ENCODE measurements at regions not wholly inside any gene's neighbourhood (a gene's known extent, or its start where the extent isn't known, plus 50 kb on each side); places are given as distances from the start of the nearest gene placed in this dataset.

DNA sequence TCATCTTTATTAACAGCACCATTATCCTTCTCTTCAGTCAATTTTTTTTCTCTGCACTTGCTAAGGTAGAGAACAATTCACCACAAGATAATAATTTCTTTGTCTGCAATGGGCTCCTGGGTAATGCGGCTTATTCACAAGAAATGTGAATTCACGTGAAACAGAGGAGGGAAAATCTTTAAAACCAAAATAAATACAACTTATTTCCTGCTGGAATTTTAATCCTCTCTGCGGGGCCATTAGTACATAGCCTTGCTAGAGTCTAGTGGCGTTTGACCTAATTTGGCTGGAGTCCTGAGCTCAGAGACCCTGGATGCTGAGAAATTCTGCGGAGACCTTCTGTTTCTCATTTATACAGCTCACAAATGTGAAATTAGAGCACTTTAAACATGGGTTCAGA is 319.3 kb upstream of the MMADHC start:
- DNase-seq (ENCODE audit: low read depth in 2 of 2) = no peak
- no peak overlapping the region for H3K4me2 ChIP-seq (ENCODE audit: extremely low read depth, insufficient read depth, low read length)
- peaks cover 3% of the 10 kb centered on the region for H3K4me1 ChIP-seq (ENCODE audit: control insufficient read depth, extremely low read depth, insufficient read depth, low read length)
- H3K27me3 ChIP-seq (ENCODE audit: control insufficient read depth, insufficient read depth, low read length) = no peaks in the 10 kb centered on the region
- no peak for TF ChIP-seq EZH2 (IDR thresholded peaks at IDR 0.05; ENCODE audit: low read length, missing control alignments)
- TF ChIP-seq, protein P1, sequence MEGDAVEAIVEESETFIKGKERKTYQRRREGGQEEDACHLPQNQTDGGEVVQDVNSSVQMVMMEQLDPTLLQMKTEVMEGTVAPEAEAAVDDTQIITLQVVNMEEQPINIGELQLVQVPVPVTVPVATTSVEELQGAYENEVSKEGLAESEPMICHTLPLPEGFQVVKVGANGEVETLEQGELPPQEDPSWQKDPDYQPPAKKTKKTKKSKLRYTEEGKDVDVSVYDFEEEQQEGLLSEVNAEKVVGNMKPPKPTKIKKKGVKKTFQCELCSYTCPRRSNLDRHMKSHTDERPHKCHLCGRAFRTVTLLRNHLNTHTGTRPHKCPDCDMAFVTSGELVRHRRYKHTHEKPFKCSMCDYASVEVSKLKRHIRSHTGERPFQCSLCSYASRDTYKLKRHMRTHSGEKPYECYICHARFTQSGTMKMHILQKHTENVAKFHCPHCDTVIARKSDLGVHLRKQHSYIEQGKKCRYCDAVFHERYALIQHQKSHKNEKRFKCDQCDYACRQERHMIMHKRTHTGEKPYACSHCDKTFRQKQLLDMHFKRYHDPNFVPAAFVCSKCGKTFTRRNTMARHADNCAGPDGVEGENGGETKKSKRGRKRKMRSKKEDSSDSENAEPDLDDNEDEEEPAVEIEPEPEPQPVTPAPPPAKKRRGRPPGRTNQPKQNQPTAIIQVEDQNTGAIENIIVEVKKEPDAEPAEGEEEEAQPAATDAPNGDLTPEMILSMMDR (conservative IDR thresholded peaks at IDR 0.05 in 1 of 2, IDR thresholded peaks at IDR 0.05 in 1 of 2; ENCODE audit: low read depth in 1 of 2, low read length in 2 of 2) = no peak
- H3K27ac ChIP-seq (ENCODE audit: insufficient read depth, low read length) = no peak overlapping the region
- no peak overlapping the region for H3K4me3 ChIP-seq (replicated peaks in 1 of 4; ENCODE audit: control extremely low read depth in 1 of 4, insufficient read depth in 1 of 4, low read depth in 3 of 4, low read length in 4 of 4)
- H3K9ac ChIP-seq (ENCODE audit: insufficient read depth, low read length) = no peak overlapping the region
- no peaks in the 10 kb centered on the region for H3K9me3 ChIP-seq (ENCODE audit: control insufficient read depth, insufficient read depth, low read depth, low read length)
- H4K20me1 ChIP-seq (ENCODE audit: control insufficient read depth, extremely low read depth, insufficient read depth, low read length) = no peaks in the 10 kb centered on the region
- H2AFZ ChIP-seq (ENCODE audit: low read length) = no peak overlapping the region
- H3K36me3 ChIP-seq (ENCODE audit: control insufficient read depth, insufficient read depth, low read length) = no peaks in the 10 kb centered on the region
- H3K79me2 ChIP-seq (ENCODE audit: control insufficient read depth, insufficient read depth, low read length) = no peaks in the 10 kb centered on the region

DNA sequence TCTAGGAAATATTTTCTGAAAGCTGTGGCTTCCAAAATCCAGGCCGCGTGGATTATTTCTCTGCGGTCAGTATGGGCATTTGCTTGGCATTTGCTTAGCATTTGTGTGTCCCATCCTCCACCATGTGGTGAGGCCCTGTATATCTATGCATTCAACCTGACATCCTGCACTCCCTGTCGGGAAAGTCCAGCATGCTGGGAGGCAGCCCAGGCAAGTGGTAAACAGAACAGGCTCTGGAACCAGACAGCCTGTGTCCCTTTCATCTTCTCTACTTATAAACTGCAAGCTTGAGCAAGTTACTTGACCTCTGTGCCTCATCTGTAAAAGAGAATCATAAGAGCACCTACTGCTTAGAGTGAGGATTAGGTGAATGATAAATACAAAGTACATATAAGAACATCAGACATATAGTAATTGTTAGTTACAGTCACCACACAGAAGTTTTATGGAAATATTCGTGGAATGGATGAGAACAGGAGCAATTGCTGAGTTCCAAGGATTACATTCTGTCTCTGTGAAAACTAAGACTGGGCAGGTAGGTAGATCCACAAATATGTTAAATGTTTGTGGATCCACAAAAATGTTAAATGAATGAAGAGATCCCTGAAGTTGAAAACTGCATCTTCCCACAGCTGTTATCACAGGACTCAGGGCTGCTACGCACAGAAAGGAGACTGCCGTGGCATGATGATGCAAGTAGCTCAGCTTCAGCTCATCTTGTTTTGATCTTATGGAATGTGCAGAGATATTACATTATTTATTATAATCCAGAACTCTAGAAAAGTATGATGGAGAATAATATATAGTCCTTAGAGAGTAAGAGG is 317.0 kb upstream of the MMADHC start:
- TF ChIP-seq EZH2 (IDR thresholded peaks at IDR 0.05; ENCODE audit: low read length, missing control alignments) = no peak
- TF ChIP-seq, protein P1 (conservative IDR thresholded peaks at IDR 0.05 in 1 of 2, IDR thresholded peaks at IDR 0.05 in 1 of 2; ENCODE audit: low read depth in 1 of 2, low read length in 2 of 2) = no peak

DNA sequence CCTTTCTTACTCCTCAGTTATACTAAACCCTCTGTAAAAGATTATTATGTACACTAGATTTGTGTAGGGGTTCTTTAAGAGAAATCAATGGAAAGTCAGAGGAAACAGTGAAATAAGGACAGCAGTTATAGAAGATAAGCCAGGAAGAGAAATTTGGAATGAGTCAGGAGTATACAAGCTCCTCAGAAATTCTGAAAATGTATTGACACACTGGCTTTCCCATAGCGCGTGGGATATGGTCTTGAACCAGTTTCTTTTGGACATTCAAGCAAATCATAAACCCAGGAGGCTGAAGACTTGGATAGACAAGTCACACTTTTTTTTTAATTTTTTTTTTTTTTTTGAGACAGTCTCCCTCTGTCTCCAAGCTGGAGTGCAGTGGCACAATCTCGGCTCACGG is 316.1 kb upstream of the MMADHC start:
- peak in 1 of 2 donors; percentile 45 for DNase-seq (ENCODE audit: low read depth in 2 of 2)
- TF ChIP-seq EZH2 (IDR thresholded peaks at IDR 0.05; ENCODE audit: low read length, missing control alignments) = no peak
- TF ChIP-seq, protein P1 (conservative IDR thresholded peaks at IDR 0.05 in 1 of 2, IDR thresholded peaks at IDR 0.05 in 1 of 2; ENCODE audit: low read depth in 1 of 2, low read length in 2 of 2) = no peak
- Histone ChIP-seq H3K27ac (ENCODE audit: insufficient read depth, low read length) (no peak overlapping the region), H3K9ac (ENCODE audit: insufficient read depth, low read length) (no peak overlapping the region), H3K9me3 (ENCODE audit: control insufficient read depth, insufficient read depth, low read depth, low read length) (no peaks in the 10 kb centered on the region), H3K27me3 (ENCODE audit: control insufficient read depth, insufficient read depth, low read length) (no peaks in the 10 kb centered on the region), H3K4me2 (ENCODE audit: extremely low read depth, insufficient read depth, low read length) (no peak overlapping the region), H2AFZ (ENCODE audit: low read length) (no peak overlapping the region), H3K4me3 (replicated peaks in 1 of 4; ENCODE audit: control extremely low read depth in 1 of 4, insufficient read depth in 1 of 4, low read depth in 3 of 4, low read length in 4 of 4) (no peak overlapping the region), H3K36me3 (ENCODE audit: control insufficient read depth, insufficient read depth, low read length) (no peaks in the 10 kb centered on the region), H3K79me2 (ENCODE audit: control insufficient read depth, insufficient read depth, low read length) (no peaks in the 10 kb centered on the region), H3K4me1 (ENCODE audit: control insufficient read depth, extremely low read depth, insufficient read depth, low read length) (no peaks in the 10 kb centered on the region), H4K20me1 (ENCODE audit: control insufficient read depth, extremely low read depth, insufficient read depth, low read length) (no peaks in the 10 kb centered on the region)

More for the DNA sequence above, 317.0 kb upstream of the MMADHC start:
- H3K79me2 ChIP-seq (ENCODE audit: control insufficient read depth, insufficient read depth, low read length) = no peaks in the 10 kb centered on the region
- H2AFZ ChIP-seq (ENCODE audit: low read length) = no peak overlapping the region
- H3K9me3 ChIP-seq (ENCODE audit: control insufficient read depth, insufficient read depth, low read depth, low read length) = no peaks in the 10 kb centered on the region
- DNase-seq (ENCODE audit: low read depth in 2 of 2) = peak in 1 of 2 donors; percentile 34
- H4K20me1 ChIP-seq (ENCODE audit: control insufficient read depth, extremely low read depth, insufficient read depth, low read length) = no peaks in the 10 kb centered on the region
- H3K4me1 ChIP-seq (ENCODE audit: control insufficient read depth, extremely low read depth, insufficient read depth, low read length) = peaks cover 2% of the 10 kb centered on the region
- no peak overlapping the region for H3K9ac ChIP-seq (ENCODE audit: insufficient read depth, low read length)
- H3K4me3 ChIP-seq (replicated peaks in 1 of 4; ENCODE audit: control extremely low read depth in 1 of 4, insufficient read depth in 1 of 4, low read depth in 3 of 4, low read length in 4 of 4) = no peak overlapping the region
- no peak overlapping the region for H3K27ac ChIP-seq (ENCODE audit: insufficient read depth, low read length)
- H3K36me3 ChIP-seq (ENCODE audit: control insufficient read depth, insufficient read depth, low read length) = no peaks in the 10 kb centered on the region
- H3K27me3 ChIP-seq (ENCODE audit: control insufficient read depth, insufficient read depth, low read length) = no peaks in the 10 kb centered on the region
- no peak overlapping the region for H3K4me2 ChIP-seq (ENCODE audit: extremely low read depth, insufficient read depth, low read length)

All from fibroblast of lung (primary cell).